ENCODE measurements at regions not wholly inside any gene's neighbourhood (a gene's known extent, or its start where the extent isn't known, plus 50 kb on each side); places are given as distances from the start of the nearest gene placed in this dataset.

DNA sequence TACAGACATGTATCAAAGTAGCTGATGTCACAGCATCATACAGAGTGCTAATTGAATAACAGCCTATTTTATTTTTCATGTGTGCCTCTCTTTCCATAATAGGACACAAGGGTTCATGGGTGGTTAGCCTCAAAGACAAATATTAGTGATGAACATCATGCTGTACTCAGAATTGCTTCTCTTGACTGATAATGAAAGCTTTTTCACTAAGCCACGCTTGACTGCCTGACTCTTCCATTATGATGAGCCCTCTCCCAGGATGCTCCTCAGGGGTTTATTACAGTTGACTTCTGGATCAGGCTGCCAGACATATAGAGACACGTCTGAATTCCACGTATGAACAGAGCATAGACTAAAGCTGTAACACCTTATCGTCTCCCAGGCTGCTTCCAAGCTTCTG lies 2757.5 kb downstream of the PCDH7 start:
- no peaks in the 10 kb centered on the region for H3K36me3 ChIP-seq (ENCODE audit: control insufficient read depth in 2 of 4, insufficient read depth in 4 of 4, low read length in 3 of 4)
- DNase-seq (ENCODE audit: low read depth in 1 of 2, low spot score in 2 of 2): no peak
- H3K4me3 ChIP-seq (ENCODE audit: extremely low read depth in 1 of 4, insufficient read depth in 2 of 4, low read depth in 3 of 4, low read length in 4 of 4): no peak overlapping the region
- no peak overlapping the region for H2BK20ac ChIP-seq (ENCODE audit: low read length)
- 93% methylated on average over 4 of the region's 4 CpGs; no CpG with 5 or more reads in 1 of the 2 experiments for WGBS, 2 experiments (ENCODE audit: extremely low coverage in 1 of 2, insufficient coverage in 1 of 2, insufficient read length in 1 of 2, insufficient replicate concordance in 2 of 2, low coverage in 1 of 2, low lambda C conversion rate in 2 of 2, missing lambda C conversion rate in 1 of 2)
- H4K91ac ChIP-seq (replicated peaks; ENCODE audit: insufficient read length, low read length): no peak overlapping the region
- no peak overlapping the region for H2BK12ac ChIP-seq (ENCODE audit: low read depth, low read length)
- H3K4ac ChIP-seq (replicated peaks; ENCODE audit: insufficient read length, low read depth, low read length): no peak overlapping the region
- no peak overlapping the region for H2AK5ac ChIP-seq (ENCODE audit: low read depth, low read length)
- H3K14ac ChIP-seq (ENCODE audit: insufficient read length): no peak overlapping the region
- H2BK15ac ChIP-seq (ENCODE audit: low read length): no peak overlapping the region
- TF ChIP-seq, protein P1, sequence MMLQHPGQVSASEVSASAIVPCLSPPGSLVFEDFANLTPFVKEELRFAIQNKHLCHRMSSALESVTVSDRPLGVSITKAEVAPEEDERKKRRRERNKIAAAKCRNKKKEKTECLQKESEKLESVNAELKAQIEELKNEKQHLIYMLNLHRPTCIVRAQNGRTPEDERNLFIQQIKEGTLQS (IDR thresholded peaks at IDR 0.05; ENCODE audit: insufficient read depth, low read depth, low read length): no peak
- no peak for TF ChIP-seq NANOG (IDR thresholded peaks at IDR 0.05; ENCODE audit: insufficient read depth, low read depth, low read length, poor library complexity, severe bottlenecking)
- no peak for TF ChIP-seq EGR1 (IDR thresholded peaks at IDR 0.05; ENCODE audit: borderline replicate concordance, low read depth, low read length)
- no peak overlapping the region for H3K56ac ChIP-seq (replicated peaks; ENCODE audit: insufficient read length, low read depth, low read length)
- H3K23me2 ChIP-seq (ENCODE audit: low read depth, low read length): no peaks in the 10 kb centered on the region
- ChIA-PET POLR2A (ENCODE audit: partially characterized antibody) (no interaction called here), CTCF (ENCODE audit: partially characterized antibody) (interaction anchor here (0.6 to 1.7 kb wide), 3 partner anchors 9 to 226 kb away, joined by 3 to 5 read pairs (median 3); no protein-coding TSS in a partner anchor)
- H3K79me2 ChIP-seq (ENCODE audit: control insufficient read depth in 1 of 2, insufficient read depth in 2 of 2, low read length in 2 of 2): no peaks in the 10 kb centered on the region
- FAIRE-seq: no peak
- no peak overlapping the region for H2AFZ ChIP-seq (ENCODE audit: low read length)
- H4K8ac ChIP-seq (ENCODE audit: extremely low read depth, insufficient read depth, low read length): no peak overlapping the region
- H3K4me1 ChIP-seq (replicated peaks in 1 of 4; ENCODE audit: control insufficient read depth in 3 of 4, insufficient read depth in 4 of 4, low read length in 3 of 4): no peaks in the 10 kb centered on the region
- H3K4me2 ChIP-seq (ENCODE audit: insufficient read depth in 1 of 2, low read depth in 2 of 2, low read length in 2 of 2): no peak overlapping the region
- no peak overlapping the region for H3K9ac ChIP-seq (replicated peaks in 1 of 4; ENCODE audit: extremely low read depth in 1 of 4, low read depth in 3 of 4, low read length in 3 of 4)
- H3K27ac ChIP-seq (ENCODE audit: low read depth, low read length): no peak overlapping the region
- no peaks in the 10 kb centered on the region for H3K79me1 ChIP-seq (ENCODE audit: low read depth, low read length)
- H4K5ac ChIP-seq (ENCODE audit: insufficient read length, low read depth, low read length): no peak overlapping the region
- no peak overlapping the region for H2BK120ac ChIP-seq (replicated peaks; ENCODE audit: low read depth, low read length)
- no peaks in the 10 kb centered on the region for H3K27me3 ChIP-seq (replicated peaks in 1 of 4; ENCODE audit: control insufficient read depth in 3 of 4, extremely low read depth in 1 of 4, insufficient read depth in 3 of 4, low read length in 3 of 4)
- no peak overlapping the region for H3K18ac ChIP-seq (ENCODE audit: extremely low read depth, low read length)
- H3K9me3 ChIP-seq (ENCODE audit: insufficient read depth in 2 of 2, low read depth in 1 of 2, low read length in 1 of 2): no peaks in the 10 kb centered on the region
- no peaks in the 10 kb centered on the region for H4K20me1 ChIP-seq (replicated peaks in 1 of 2; ENCODE audit: control insufficient read depth in 1 of 2, insufficient read depth in 2 of 2, low read length in 2 of 2)
- no peak overlapping the region for H2BK5ac ChIP-seq (ENCODE audit: low read depth, low read length)
- H3K23ac ChIP-seq (ENCODE audit: insufficient read length): no peak overlapping the region
